ACC112 (cell line): ENCODE measurements at regions not wholly inside any gene's neighbourhood (a gene's known extent, or its start where the extent isn't known, plus 50 kb on each side); places are given as distances from the start of the nearest gene placed in this dataset.

Experiments
- H2AFZ ChIP-seq: fragments of 200-600 bp; sonication (generic); one replicate; pipeline ENCODE4 v1.6.0; 2017; ENCODE audit warnings: antibody characterized with exemption, low read length; ENCODE audit not compliant: unreplicated experiment
- H3K27ac ChIP-seq: fragments of 200-600 bp; sonication (generic); 2 replicates; pipeline ENCODE4 v1.5.1; 2014; ENCODE audit warnings: low read depth, mild to moderate bottlenecking, antibody characterized with exemption, low read length, moderate library complexity
- H3K27me3 ChIP-seq: fragments of 200-600 bp; sonication (generic); 2 replicates; pipeline ENCODE4 v1.6.1; 2014; ENCODE audit warnings: mild to moderate bottlenecking, antibody characterized with exemption, low read length, moderate library complexity, mixed read lengths; ENCODE audit not compliant: insufficient read depth
- H3K36me3 ChIP-seq: fragments of 200-600 bp; sonication (generic); 2 replicates; pipeline ENCODE4 v1.6.1; 2016; ENCODE audit warnings: mild to moderate bottlenecking, antibody characterized with exemption, low read length, moderate library complexity, mixed read lengths; ENCODE audit not compliant: insufficient read depth
- H3K4me1 ChIP-seq: fragments of 200-600 bp; sonication (generic); one replicate; pipeline ENCODE4 v1.6.1; 2016; ENCODE audit warnings: low read length, mixed read lengths; ENCODE audit not compliant: insufficient read depth, unreplicated experiment, control insufficient read depth
- H3K4me3 ChIP-seq: fragments of 200-600 bp; sonication (generic); 2 replicates; pipeline ENCODE4 v1.5.1; 2014; ENCODE audit warnings: mild to moderate bottlenecking, low read depth, low read length
- H3K79me2 ChIP-seq: fragments of 200-600 bp; sonication (generic); one replicate; pipeline ENCODE4 v1.6.0; 2016; ENCODE audit warnings: low read length; ENCODE audit not compliant: control insufficient read depth, unreplicated experiment, insufficient read depth

DNA sequence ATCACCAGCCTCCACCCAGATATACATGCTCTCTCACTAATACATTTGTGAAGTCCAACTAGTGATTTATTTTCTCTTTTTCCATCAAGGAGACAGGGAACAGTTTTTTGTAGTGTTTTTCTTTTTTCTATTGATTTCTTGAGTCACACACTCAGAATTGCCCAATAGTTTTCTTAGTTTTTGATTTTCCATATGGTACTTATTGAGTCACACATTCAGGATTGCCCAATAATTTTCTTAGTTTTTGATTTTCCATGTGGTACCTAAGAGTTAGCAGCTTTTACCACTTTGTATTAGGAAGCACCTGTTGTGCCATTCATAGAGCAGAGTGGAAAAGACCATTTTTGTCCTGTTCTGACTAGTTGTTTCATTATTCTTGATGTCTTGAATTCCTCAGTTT lies 1268.8 kb downstream of the EPHA7 start:
- no peaks in the 10 kb centered on the region for H3K4me1 ChIP-seq
- no peak overlapping the region for H3K4me3 ChIP-seq
- H3K36me3 ChIP-seq, result no peaks in the 10 kb centered on the region
- no peak overlapping the region for H3K27ac ChIP-seq
- H2AFZ ChIP-seq, result no peak overlapping the region
- H3K27me3 ChIP-seq, result no peaks in the 10 kb centered on the region
- H3K79me2 ChIP-seq, result no peaks in the 10 kb centered on the region

DNA sequence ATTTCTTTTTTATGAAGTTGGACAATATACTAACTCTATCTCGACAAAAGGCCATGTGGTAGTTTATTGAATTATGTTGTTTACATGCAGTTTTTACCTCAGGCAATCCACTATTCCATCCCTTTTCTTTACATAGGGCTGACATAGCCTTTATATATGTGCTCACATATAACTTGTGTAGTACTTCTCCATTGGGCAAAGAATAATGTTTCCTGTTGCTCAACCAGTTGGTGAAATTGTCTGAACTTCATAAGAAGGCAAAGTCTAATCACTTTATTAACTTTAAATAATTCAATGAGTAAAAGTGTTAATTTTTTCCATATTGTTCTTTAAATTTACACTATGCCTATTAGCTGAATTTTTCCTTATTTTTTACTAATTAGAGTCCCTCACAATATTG lies 1272.1 kb downstream of the EPHA7 start:
- no peaks in the 10 kb centered on the region for H3K4me1 ChIP-seq
- no peaks in the 10 kb centered on the region for H3K36me3 ChIP-seq
- no peak overlapping the region for H2AFZ ChIP-seq
- H3K27me3 ChIP-seq, result no peaks in the 10 kb centered on the region
- H3K79me2 ChIP-seq, result no peaks in the 10 kb centered on the region
- H3K27ac ChIP-seq, result no peak overlapping the region
- H3K4me3 ChIP-seq, result no peak overlapping the region

DNA sequence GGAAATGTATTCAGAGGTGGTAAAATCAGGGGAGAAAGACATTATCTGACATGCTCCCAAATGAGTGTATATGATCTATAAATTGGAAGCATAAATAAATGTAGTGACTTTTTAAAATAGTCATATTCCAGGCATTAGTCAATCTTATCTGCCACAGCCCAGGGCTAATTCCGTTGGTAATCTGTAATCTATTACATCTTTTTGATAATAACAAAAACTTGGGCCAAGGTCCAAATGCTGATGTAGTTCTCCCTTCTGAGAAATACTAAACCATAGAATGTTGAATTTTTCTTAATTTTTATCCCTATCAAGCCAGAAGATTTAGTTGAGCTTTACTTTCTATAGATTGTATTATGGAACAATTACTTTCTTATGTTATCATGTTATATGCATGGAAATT lies 1279.8 kb downstream of the EPHA7 start:
- no peaks in the 10 kb centered on the region for H3K27me3 ChIP-seq
- H3K79me2 ChIP-seq, result no peaks in the 10 kb centered on the region
- H3K27ac ChIP-seq, result no peak overlapping the region
- no peak overlapping the region for H2AFZ ChIP-seq
- no peak overlapping the region for H3K4me3 ChIP-seq
- no peaks in the 10 kb centered on the region for H3K4me1 ChIP-seq
- H3K36me3 ChIP-seq, result no peaks in the 10 kb centered on the region

DNA sequence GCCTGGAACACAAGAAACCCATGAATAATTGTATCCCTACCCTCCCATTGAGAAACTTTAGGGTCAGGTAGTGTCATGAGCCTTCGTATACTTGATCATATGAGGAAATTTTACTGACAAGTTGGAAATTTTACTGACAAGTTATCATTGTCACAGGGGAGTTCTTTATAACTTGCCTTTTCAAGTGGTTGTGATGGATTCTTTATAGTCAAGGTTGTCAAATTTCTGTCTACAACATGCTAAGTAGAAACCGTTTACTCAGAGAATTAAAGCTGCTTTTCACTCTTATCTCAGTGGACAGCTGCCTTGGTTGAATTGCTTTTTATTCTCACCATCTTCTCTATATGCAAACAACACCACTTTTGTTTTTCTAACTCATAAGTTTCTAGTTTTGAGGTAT lies 1286.4 kb downstream of the EPHA7 start:
- Histone ChIP-seq H3K79me2 (no peaks in the 10 kb centered on the region), H3K4me1 (no peaks in the 10 kb centered on the region), H3K27me3 (no peaks in the 10 kb centered on the region), H3K27ac (no peak overlapping the region), H2AFZ (no peak overlapping the region), H3K36me3 (no peaks in the 10 kb centered on the region), H3K4me3 (no peak overlapping the region)

DNA sequence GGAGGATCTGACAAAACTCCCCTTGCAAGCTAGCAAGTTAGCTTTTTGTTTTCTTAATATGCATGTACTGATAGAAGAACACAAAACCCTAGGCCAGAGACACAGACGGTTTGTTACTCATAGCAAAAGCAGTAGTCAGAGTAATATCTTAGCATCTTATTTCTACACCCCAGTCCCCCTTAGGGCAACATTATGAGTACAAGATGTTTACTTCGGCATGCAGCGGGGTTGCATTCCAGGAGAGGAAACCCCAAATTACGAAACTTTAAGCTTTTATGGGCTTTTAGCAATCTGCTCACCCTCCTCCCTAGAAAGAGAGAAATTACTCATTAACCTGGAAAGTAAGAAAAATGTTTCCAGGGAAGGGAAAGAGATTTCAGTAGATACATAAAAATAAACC lies 1286.9 kb downstream of the EPHA7 start:
- Histone ChIP-seq H3K36me3 (no peaks in the 10 kb centered on the region), H3K79me2 (no peaks in the 10 kb centered on the region), H3K27ac (no peak overlapping the region), H3K4me3 (no peak overlapping the region), H2AFZ (no peak overlapping the region), H3K4me1 (no peaks in the 10 kb centered on the region), H3K27me3 (no peaks in the 10 kb centered on the region)

DNA sequence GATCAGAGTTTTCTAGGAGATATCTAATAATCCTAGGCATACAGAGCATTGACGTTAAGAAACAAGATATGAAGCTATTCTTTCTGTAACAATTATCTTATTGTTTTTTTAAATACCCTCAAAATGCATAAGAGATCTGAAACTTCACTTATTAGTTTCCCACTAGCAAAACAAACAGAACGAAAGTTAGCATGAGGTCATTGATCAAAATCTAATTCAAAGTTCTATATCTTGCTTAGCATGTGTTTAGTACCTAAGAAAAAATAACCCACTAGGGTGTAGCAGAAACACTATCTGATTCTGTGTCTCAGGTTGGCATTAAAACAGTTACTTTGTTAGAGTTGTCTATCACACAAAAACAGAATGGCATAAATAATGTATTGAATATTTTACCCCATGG lies 1288.4 kb downstream of the EPHA7 start:
- Histone ChIP-seq H3K4me3 (no peak overlapping the region), H2AFZ (no peak overlapping the region), H3K27me3 (no peaks in the 10 kb centered on the region), H3K4me1 (no peaks in the 10 kb centered on the region), H3K27ac (no peak overlapping the region), H3K79me2 (no peaks in the 10 kb centered on the region), H3K36me3 (no peaks in the 10 kb centered on the region)

DNA sequence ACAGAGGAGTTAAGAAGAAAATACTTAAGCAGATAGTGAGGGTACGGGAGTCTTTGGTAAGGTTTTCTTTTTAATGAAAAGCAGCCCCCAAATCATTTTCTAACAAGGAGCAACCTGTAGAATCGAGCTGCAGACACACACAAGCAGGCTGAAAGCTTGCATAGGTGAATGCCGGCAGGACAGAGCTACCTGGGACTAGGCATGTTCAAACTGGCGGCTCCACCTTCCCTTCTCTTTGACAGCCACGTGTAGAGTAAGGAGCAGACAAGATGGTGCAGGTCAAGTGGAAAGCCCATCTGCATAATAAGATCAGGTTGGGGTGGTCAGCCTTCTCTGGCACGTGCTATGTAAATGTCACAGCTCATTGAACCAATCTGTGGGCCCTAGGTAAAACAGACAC lies 1292.4 kb downstream of the EPHA7 start:
- Histone ChIP-seq H3K4me1 (no peaks in the 10 kb centered on the region), H3K27me3 (no peaks in the 10 kb centered on the region), H3K79me2 (no peaks in the 10 kb centered on the region), H3K27ac (no peak overlapping the region), H3K4me3 (no peak overlapping the region), H3K36me3 (no peaks in the 10 kb centered on the region), H2AFZ (no peak overlapping the region)

DNA sequence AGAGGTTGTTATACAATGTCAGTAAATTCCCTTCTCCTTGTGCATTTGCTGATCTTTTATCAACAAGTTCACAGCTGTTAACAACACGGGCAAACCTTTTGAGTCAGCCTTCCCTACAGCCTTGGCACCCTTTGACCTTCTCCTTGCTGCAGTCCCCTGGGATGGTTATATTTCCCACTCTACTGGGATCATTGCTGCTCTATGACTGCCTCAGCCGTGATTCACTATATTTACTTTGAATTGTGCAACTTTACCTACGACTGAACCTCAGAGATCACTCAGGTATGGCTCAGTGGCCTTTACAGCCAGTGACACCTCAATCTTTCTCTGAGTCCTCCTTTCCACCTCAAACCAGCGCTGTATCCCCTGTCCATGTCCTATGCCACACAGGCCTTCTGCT lies 1293.3 kb downstream of the EPHA7 start:
- Histone ChIP-seq H3K4me3 (no peak overlapping the region), H3K4me1 (no peaks in the 10 kb centered on the region), H3K27ac (no peak overlapping the region), H2AFZ (no peak overlapping the region), H3K27me3 (no peaks in the 10 kb centered on the region), H3K79me2 (no peaks in the 10 kb centered on the region), H3K36me3 (no peaks in the 10 kb centered on the region)

DNA sequence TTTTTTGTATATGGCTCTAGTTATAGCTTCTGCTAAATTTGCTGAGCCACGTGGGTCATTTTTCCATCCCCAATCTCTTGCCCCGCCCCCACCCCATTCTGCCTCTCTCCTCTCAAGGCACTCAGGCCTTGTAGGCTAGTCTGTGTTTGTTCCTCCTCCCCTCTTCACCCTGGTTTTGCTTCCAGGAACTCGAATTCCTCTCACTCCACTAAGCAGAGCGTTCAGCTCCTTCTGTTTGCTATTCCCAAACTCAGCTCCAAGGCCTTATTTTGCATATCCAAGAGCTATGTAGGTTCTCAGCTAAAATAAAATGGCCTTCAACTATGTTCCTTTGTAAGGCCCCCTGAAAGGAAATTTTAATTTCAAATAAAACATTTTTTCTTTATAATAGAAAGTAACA lies 1293.7 kb downstream of the EPHA7 start:
- Histone ChIP-seq H3K27me3 (no peaks in the 10 kb centered on the region), H3K79me2 (no peaks in the 10 kb centered on the region), H2AFZ (no peak overlapping the region), H3K4me1 (no peaks in the 10 kb centered on the region), H3K27ac (no peak overlapping the region), H3K4me3 (no peak overlapping the region), H3K36me3 (no peaks in the 10 kb centered on the region)

DNA sequence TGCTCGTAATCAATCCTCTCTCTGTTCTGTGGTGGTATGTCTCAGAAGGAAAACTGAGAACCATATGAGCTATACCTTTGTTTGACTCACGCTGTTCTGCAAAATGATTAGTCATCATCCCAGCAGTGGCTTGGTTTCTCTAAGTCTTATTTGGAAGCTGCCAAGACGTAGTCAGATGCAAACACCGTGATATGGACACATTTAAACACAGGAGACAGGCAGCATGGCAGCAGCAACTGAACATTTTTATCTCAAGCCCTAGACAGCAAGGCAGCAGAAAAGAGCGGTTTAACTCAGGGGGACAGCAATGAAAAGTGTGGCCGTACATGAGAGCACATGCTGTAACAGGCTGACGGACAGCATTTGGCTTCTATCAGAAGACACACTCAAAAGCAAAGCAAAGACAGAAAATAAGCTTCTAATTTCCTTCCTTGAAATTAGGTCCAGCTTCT lies 1295.1 kb downstream of the EPHA7 start:
- H3K36me3 ChIP-seq, result no peaks in the 10 kb centered on the region
- no peak overlapping the region for H3K27ac ChIP-seq
- no peaks in the 10 kb centered on the region for H3K27me3 ChIP-seq
- no peak overlapping the region for H3K4me3 ChIP-seq
- no peaks in the 10 kb centered on the region for H3K4me1 ChIP-seq
- no peaks in the 10 kb centered on the region for H3K79me2 ChIP-seq
- H2AFZ ChIP-seq, result no peak overlapping the region

DNA sequence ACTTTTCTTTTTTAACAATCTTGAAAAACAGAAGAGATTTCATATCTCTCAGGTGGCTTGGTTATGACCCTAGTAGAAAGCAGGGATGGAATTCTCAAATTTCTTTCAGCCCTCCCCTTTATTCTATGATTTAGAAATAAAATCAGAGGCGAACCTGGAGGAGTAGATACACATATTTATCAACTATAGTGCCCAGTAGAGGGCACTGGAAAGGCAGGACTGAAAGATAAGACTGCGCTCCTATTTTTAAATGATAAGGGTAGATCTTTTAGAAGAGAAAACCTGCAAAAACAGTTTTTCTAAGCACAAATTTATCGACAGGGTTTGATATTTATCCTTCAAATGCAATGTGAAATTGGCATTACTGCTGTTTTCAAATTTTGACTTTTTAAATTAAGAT lies 1296.6 kb downstream of the EPHA7 start:
- Histone ChIP-seq H3K27me3 (no peaks in the 10 kb centered on the region), H3K27ac (no peak overlapping the region), H3K4me1 (no peaks in the 10 kb centered on the region), H2AFZ (no peak overlapping the region), H3K79me2 (no peaks in the 10 kb centered on the region), H3K4me3 (no peak overlapping the region), H3K36me3 (no peaks in the 10 kb centered on the region)

DNA sequence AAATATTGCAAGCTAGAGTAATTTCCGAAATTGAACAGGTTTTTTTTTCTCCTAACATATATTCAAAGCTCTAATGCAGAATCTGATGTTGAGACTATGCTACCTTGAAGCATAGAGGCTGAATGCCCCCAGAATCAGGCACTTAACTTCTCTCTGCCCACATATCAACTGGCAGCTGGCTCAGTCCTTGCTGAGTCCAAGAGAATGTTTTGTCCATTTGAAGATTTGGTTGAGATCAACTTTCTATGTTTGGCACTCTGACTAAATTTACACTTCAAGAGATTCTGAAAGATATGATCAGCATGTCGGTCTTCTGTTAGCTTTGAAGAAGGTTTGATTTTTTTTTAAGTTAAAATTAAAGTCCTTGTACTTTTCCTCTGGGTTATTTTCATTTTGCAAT lies 1298.1 kb downstream of the EPHA7 start:
- no peak overlapping the region for H2AFZ ChIP-seq
- H3K4me3 ChIP-seq, result no peak overlapping the region
- H3K27ac ChIP-seq, result no peak overlapping the region
- no peaks in the 10 kb centered on the region for H3K27me3 ChIP-seq
- no peaks in the 10 kb centered on the region for H3K36me3 ChIP-seq
- no peaks in the 10 kb centered on the region for H3K4me1 ChIP-seq
- no peaks in the 10 kb centered on the region for H3K79me2 ChIP-seq
